ENCODE measurements at regions not wholly inside any gene's neighbourhood (a gene's known extent, or its start where the extent isn't known, plus 50 kb on each side); places are given as distances from the start of the nearest gene placed in this dataset.

GRCh38 chr15:46701896-46702295 is 1015.4 kb upstream of the SEMA6D start:
- DNase-seq (ENCODE audit: low read depth) = no peak
- H3K4me3 ChIP-seq (ENCODE audit: low read depth, low read length) = no peak overlapping the region

GRCh38 chr15:46703020-46703861 is 1014.1 kb upstream of the SEMA6D start:
- H3K4me3 ChIP-seq (ENCODE audit: low read depth, low read length) = no peak overlapping the region
- TF ChIP-seq MYC (IDR thresholded peaks at IDR 0.05; ENCODE audit: low read depth, low read length) (no peak), CTCF (IDR thresholded peaks at IDR 0.05; ENCODE audit: low read depth, low read length) (no peak), POLR2A (IDR thresholded peaks at IDR 0.05; ENCODE audit: extremely low read depth, insufficient read length) (no peak), MAX (IDR thresholded peaks at IDR 0.05; ENCODE audit: low read depth, low read length) (no peak)
- no peak for DNase-seq (ENCODE audit: low read depth)

More at GRCh38 chr15:46701896-46702295, 1015.4 kb upstream of the SEMA6D start:
- TF ChIP-seq CTCF (IDR thresholded peaks at IDR 0.05; ENCODE audit: low read depth, low read length) (no peak), MAX (IDR thresholded peaks at IDR 0.05; ENCODE audit: low read depth, low read length) (no peak), MYC (IDR thresholded peaks at IDR 0.05; ENCODE audit: low read depth, low read length) (no peak), POLR2A (IDR thresholded peaks at IDR 0.05; ENCODE audit: extremely low read depth, insufficient read length) (no peak)

GRCh38 chr15:46703871-46704637 is 1013.3 kb upstream of the SEMA6D start:
- no peak for DNase-seq (ENCODE audit: low read depth)
- H3K4me3 ChIP-seq (ENCODE audit: low read depth, low read length) = no peak overlapping the region
- TF ChIP-seq MAX (IDR thresholded peaks at IDR 0.05; ENCODE audit: low read depth, low read length) = no peak
- TF ChIP-seq MYC (IDR thresholded peaks at IDR 0.05; ENCODE audit: low read depth, low read length) = no peak
- no peak for TF ChIP-seq POLR2A (IDR thresholded peaks at IDR 0.05; ENCODE audit: extremely low read depth, insufficient read length)

- H3K4me3 ChIP-seq (ENCODE audit: low read depth, low read length) = no peak overlapping the region
- TF ChIP-seq POLR2A (IDR thresholded peaks at IDR 0.05; ENCODE audit: extremely low read depth, insufficient read length) (no peak), MYC (IDR thresholded peaks at IDR 0.05; ENCODE audit: low read depth, low read length) (no peak), CTCF (IDR thresholded peaks at IDR 0.05; ENCODE audit: low read depth, low read length) (no peak), MAX (IDR thresholded peaks at IDR 0.05; ENCODE audit: low read depth, low read length) (no peak)
- no peak for DNase-seq (ENCODE audit: low read depth)
Measured at GRCh38 chr15:46707452-46707851, 1009.9 kb upstream of the SEMA6D start.

GRCh38 chr15:46708226-46708625 is 1009.1 kb upstream of the SEMA6D start:
- no peak overlapping the region for H3K4me3 ChIP-seq (ENCODE audit: low read depth, low read length)
- TF ChIP-seq MYC (IDR thresholded peaks at IDR 0.05; ENCODE audit: low read depth, low read length) = no peak
- no peak for TF ChIP-seq POLR2A (IDR thresholded peaks at IDR 0.05; ENCODE audit: extremely low read depth, insufficient read length)
- TF ChIP-seq CTCF (IDR thresholded peaks at IDR 0.05; ENCODE audit: low read depth, low read length) = no peak
- no peak for TF ChIP-seq MAX (IDR thresholded peaks at IDR 0.05; ENCODE audit: low read depth, low read length)
- DNase-seq (ENCODE audit: low read depth) = no peak
